Femur (tissue), 1 donor: ENCODE measurements at regions not wholly inside any gene's neighbourhood (a gene's known extent, or its start where the extent isn't known, plus 50 kb on each side); places are given as distances from the start of the nearest gene placed in this dataset.
"Not testable (repeated sequence)": the region's sequence is repeated elsewhere in the genome, so short reads cannot be mapped to it uniquely, and the experiment has no call there.

Source experiments
- DNase-seq: peaks from one replicate; pipeline ENCODE4 v3.0.0-alpha.2; 2017

- no peak for DNase-seq
These were observed 514.6 kb upstream of the CNTN3 start for GRCh38 chr3:75129101-75129500.

- no peak for DNase-seq
These were observed 521.8 kb upstream of the CNTN3 start for GRCh38 chr3:75136100-75136897.

GRCh38 chr3:75138345-75138744, 523.9 kb upstream of the CNTN3 start:
- DNase-seq, result no peak

GRCh38 chr3:75140904-75141615, 523.1 kb upstream of the FRG2C start:
- DNase-seq, result no peak

GRCh38 chr3:75144406-75144805, 519.7 kb upstream of the FRG2C start:
- no peak for DNase-seq

GRCh38 chr3:75171630-75172230, 492.4 kb upstream of the FRG2C start:
- no peak for DNase-seq

- no peak for DNase-seq
These were observed 487.2 kb upstream of the FRG2C start for GRCh38 chr3:75176937-75177336.

GRCh38 chr3:75180235-75180944, 483.7 kb upstream of the FRG2C start:
- no peak for DNase-seq

- DNase-seq, result no peak
These were observed 483.2 kb upstream of the FRG2C start for GRCh38 chr3:75180945-75181298.

- DNase-seq, result no peak
These were observed 475.2 kb upstream of the FRG2C start for GRCh38 chr3:75188962-75189361.

GRCh38 chr3:75192146-75192616, 471.9 kb upstream of the FRG2C start:
- DNase-seq, result peak; percentile 59

GRCh38 chr3:75193797-75194196, 470.3 kb upstream of the FRG2C start:
- DNase-seq, result no peak

GRCh38 chr3:75214332-75214731, 449.8 kb upstream of the FRG2C start:
- DNase-seq, result not testable (repeated sequence)

GRCh38 chr3:75218577-75218976, 445.6 kb upstream of the FRG2C start:
- no peak for DNase-seq

- DNase-seq, result no peak
These were observed 443.2 kb upstream of the FRG2C start for GRCh38 chr3:75220932-75221331.

- DNase-seq, result no peak
These were observed 439.7 kb upstream of the FRG2C start for GRCh38 chr3:75224412-75224811.

- no peak for DNase-seq
These were observed 431.9 kb upstream of the FRG2C start for GRCh38 chr3:75232216-75232615.

- no peak for DNase-seq
These were observed 428.5 kb upstream of the FRG2C start for GRCh38 chr3:75235631-75236030.

- DNase-seq, result no peak
These were observed 427.1 kb upstream of the FRG2C start for GRCh38 chr3:75237053-75237452.

GRCh38 chr3:75237477-75237876, 426.7 kb upstream of the FRG2C start:
- no peak for DNase-seq

- DNase-seq, result not testable (repeated sequence)
These were observed 422.7 kb upstream of the FRG2C start for GRCh38 chr3:75241226-75241962.

GRCh38 chr3:75242012-75242735, 422.0 kb upstream of the FRG2C start:
- no peak for DNase-seq
